BLaER1 (cell line): ENCODE measurements at regions not wholly inside any gene's neighbourhood (a gene's known extent, or its start where the extent isn't known, plus 50 kb on each side); places are given as distances from the start of the nearest gene placed in this dataset.

Experiments
- H3K27ac ChIP-seq: shearing (Covaris generic); formaldehyde crosslinking; 2 replicates; pipeline ENCODE4 v1.8.1; 2022
- H3K27me3 ChIP-seq: shearing (Covaris generic); formaldehyde crosslinking; 2 replicates; pipeline ENCODE4 v1.8.1; 2022
- H3K36me3 ChIP-seq: shearing (Covaris generic); formaldehyde crosslinking; 2 replicates; pipeline ENCODE4 v1.8.1; 2022
- H3K4me1 ChIP-seq: shearing (Covaris generic); formaldehyde crosslinking; 2 replicates; pipeline ENCODE4 v1.8.1; 2022
- H3K4me2 ChIP-seq: shearing (Covaris generic); formaldehyde crosslinking; 2 replicates; pipeline ENCODE4 v1.8.1; 2022
- H3K4me3 ChIP-seq: shearing (Covaris generic); formaldehyde crosslinking; 2 replicates; pipeline ENCODE4 v1.8.1; 2022
- H3K9ac ChIP-seq: shearing (Covaris generic); formaldehyde crosslinking; 2 replicates; pipeline ENCODE4 v1.8.1; 2022
- H3K9me3 ChIP-seq: shearing (Covaris generic); formaldehyde crosslinking; 2 replicates; pipeline ENCODE4 v1.8.1; 2022
- H4K20me1 ChIP-seq: shearing (Covaris generic); formaldehyde crosslinking; 2 replicates; pipeline ENCODE4 v1.8.1; 2022
- Cebpa-rat ChIP-seq: shearing (Covaris generic); IDR thresholded peaks from 2 replicates; pipeline ENCODE4 v1.8.1; 2022

DNA sequence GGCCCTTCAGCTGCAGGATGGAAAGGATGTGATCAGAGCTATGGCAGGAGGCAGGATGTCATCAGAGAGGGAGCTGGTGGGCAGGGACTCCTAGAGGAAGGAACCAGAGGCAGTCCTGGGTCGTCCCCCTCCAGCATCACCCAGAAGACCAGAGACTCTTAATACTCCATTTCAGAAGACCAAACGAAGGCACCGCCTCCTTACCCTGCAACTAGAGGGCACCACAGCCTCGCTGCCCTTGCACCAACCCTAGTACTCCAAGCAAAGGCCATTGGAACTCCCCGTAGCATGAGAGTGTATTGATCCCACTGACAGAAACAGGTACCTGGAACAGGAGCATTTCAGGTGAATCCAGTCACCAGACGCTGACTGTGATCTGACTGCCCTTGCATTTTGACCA, 598.1 kb downstream of the NPHP4 start:
- Histone ChIP-seq H3K4me2 (no peak overlapping the region), H3K36me3 (no peaks in the 10 kb centered on the region), H3K9ac (no peak overlapping the region), H3K9me3 (peaks cover 10% of the 10 kb centered on the region), H3K27ac (no peak overlapping the region), H3K27me3 (no peaks in the 10 kb centered on the region), H3K4me1 (peaks cover 6% of the 10 kb centered on the region; the same call in 1 of the 2 replicates), H4K20me1 (no peaks in the 10 kb centered on the region), H3K4me3 (no peak overlapping the region)
- TF ChIP-seq Cebpa-rat = no peak

DNA sequence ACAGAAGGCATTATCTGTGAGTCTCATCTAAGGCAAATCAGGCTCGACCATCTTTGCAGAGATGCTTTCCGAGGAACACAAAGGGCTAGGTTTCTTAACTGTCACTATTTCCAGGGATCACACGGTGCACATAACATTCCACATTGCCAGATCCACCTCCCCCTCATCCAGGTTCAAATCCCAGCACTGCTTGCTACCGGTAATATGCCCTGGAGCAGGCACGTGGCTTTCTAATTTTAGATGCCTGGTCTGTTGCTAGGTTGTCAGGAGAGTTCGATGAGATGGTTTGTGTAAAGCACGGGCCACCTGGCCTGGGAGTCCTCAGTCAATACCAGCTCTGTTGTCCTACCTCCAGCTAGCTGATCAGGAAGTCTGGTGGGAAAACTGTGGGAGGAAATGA, 598.6 kb downstream of the NPHP4 start:
- no peak overlapping the region for H3K4me2 ChIP-seq
- no peak overlapping the region for H3K27ac ChIP-seq
- no peaks in the 10 kb centered on the region for H4K20me1 ChIP-seq
- no peaks in the 10 kb centered on the region for H3K27me3 ChIP-seq
- no peak overlapping the region for H3K9ac ChIP-seq
- peaks cover 11% of the 10 kb centered on the region; the same call in 1 of the 2 replicates for H3K4me1 ChIP-seq
- no peak overlapping the region for H3K4me3 ChIP-seq
- H3K9me3 ChIP-seq = peaks cover 10% of the 10 kb centered on the region
- TF ChIP-seq Cebpa-rat = no peak
- H3K36me3 ChIP-seq = no peaks in the 10 kb centered on the region

DNA sequence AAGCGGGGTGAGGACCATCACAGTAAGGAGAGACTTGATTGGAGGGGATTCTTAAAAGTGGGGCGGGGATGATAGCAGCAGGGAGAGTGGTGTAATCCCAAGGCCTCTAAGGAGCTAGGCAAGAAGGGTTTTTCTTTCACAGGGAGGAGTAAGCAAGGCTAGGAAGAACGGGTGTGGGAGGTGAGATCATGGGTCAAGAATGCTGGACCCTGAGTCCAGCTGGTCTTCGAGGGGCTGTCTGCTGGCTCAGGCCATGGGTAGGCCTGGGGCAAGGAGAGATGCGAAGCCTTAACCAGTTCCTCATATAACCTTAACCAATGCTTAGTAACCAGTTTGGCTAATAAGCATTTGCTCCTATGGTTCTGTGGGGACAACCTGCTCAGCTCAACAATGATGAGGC, 599.1 kb downstream of the NPHP4 start:
- H3K9me3 ChIP-seq = peaks cover 10% of the 10 kb centered on the region
- no peak overlapping the region for H3K27ac ChIP-seq
- H3K27me3 ChIP-seq = no peaks in the 10 kb centered on the region
- TF ChIP-seq Cebpa-rat = no peak
- no peak overlapping the region for H3K4me2 ChIP-seq
- no peak overlapping the region for H3K9ac ChIP-seq
- no peaks in the 10 kb centered on the region for H3K36me3 ChIP-seq
- H3K4me1 ChIP-seq = peaks cover 12% of the 10 kb centered on the region; the same call in 1 of the 2 replicates
- no peaks in the 10 kb centered on the region for H4K20me1 ChIP-seq
- no peak overlapping the region for H3K4me3 ChIP-seq

DNA sequence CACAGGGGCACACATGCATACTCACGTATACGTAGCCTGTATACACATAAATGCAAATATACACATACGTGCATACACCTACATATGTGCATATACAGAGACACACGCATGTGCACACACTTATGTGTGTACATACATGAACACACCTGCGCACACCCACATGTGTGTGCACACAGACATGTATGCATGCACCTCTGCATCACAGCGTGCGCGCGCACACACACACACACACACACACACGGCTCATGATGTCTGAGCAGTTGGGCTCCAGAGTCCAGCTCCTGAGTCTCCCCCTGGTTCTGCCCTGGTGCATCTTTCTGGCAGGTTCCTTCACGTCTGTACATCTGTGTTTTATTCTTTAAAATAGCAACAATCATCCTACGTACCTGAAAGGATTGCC, 600.5 kb downstream of the NPHP4 start:
- Histone ChIP-seq H3K27me3 (no peaks in the 10 kb centered on the region), H3K9me3 (peaks cover 10% of the 10 kb centered on the region), H3K9ac (no peak overlapping the region), H3K4me3 (no peak overlapping the region), H3K4me2 (no peak overlapping the region), H3K4me1 (peaks cover 12% of the 10 kb centered on the region; the same call in 1 of the 2 replicates), H4K20me1 (no peaks in the 10 kb centered on the region), H3K36me3 (no peaks in the 10 kb centered on the region), H3K27ac (no peak overlapping the region)
- no peak for TF ChIP-seq Cebpa-rat

DNA sequence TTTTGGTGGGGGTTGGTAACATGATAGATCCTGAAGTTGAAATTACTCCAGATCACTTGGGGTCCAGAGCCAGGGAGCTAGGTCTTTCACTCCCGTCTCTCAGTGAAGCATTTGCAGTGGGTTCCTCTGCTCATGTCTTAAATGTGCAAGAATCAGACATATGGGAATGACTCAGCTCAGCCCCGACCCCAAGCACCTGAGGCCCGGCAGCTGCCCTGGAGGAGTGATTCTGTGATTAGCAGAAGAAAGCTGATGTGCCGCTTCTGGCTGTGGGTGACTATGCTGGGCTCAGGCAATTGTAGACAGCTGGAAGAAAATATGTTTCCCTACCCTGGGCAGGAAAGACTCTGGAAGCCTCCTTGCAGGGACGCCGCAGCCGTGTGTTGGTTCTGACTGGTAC, 601.7 kb downstream of the NPHP4 start:
- no peaks in the 10 kb centered on the region for H3K27me3 ChIP-seq
- no peak overlapping the region for H3K9ac ChIP-seq
- TF ChIP-seq Cebpa-rat = no peak
- no peaks in the 10 kb centered on the region for H3K36me3 ChIP-seq
- peaks cover 2% of the 10 kb centered on the region; the same call in 1 of the 2 replicates for H3K9me3 ChIP-seq
- no peaks in the 10 kb centered on the region for H4K20me1 ChIP-seq
- no peak overlapping the region for H3K4me2 ChIP-seq
- no peak overlapping the region for H3K27ac ChIP-seq
- H3K4me3 ChIP-seq = no peak overlapping the region
- H3K4me1 ChIP-seq = peaks cover 12% of the 10 kb centered on the region; the same call in 1 of the 2 replicates

- no peaks in the 10 kb centered on the region for H4K20me1 ChIP-seq
- H3K36me3 ChIP-seq = no peaks in the 10 kb centered on the region
- H3K4me1 ChIP-seq = peaks cover 12% of the 10 kb centered on the region; the same call in 1 of the 2 replicates
- H3K27me3 ChIP-seq = no peaks in the 10 kb centered on the region
- no peak for TF ChIP-seq Cebpa-rat
- no peak overlapping the region for H3K9ac ChIP-seq
- no peak overlapping the region for H3K4me3 ChIP-seq
- no peak overlapping the region for H3K27ac ChIP-seq
- H3K4me2 ChIP-seq = peak overlapping the region; percentile 22
- H3K9me3 ChIP-seq = no peaks in the 10 kb centered on the region
These were observed 602.9 kb downstream of the NPHP4 start for GRCh38 chr1:5389101-5389885.

DNA sequence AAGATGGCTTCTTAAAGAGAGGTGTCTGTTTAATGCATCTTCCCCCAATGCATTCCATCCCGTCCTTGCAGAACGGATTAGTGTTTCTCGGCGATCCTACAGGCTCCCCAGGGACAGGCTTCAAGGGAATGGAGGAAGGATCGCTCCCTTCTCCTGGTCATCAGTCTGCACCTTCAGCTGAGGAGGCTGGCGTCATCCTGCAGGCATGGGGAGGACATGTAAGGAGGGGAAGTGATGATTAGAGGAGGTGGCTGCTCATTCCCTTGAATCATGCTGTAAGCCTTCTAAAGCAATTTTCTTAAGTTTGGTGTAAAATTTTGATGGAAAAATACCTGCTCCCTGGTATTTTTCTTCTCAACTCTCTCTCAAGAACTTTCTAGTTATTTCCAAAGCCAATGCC, 603.6 kb downstream of the NPHP4 start:
- H3K27ac ChIP-seq = no peak overlapping the region
- TF ChIP-seq Cebpa-rat = no peak
- H4K20me1 ChIP-seq = no peaks in the 10 kb centered on the region
- no peak overlapping the region for H3K4me3 ChIP-seq
- no peaks in the 10 kb centered on the region for H3K9me3 ChIP-seq
- peak overlapping the region; percentile 22; the same call in 1 of the 2 replicates for H3K4me2 ChIP-seq
- H3K27me3 ChIP-seq = no peaks in the 10 kb centered on the region
- no peak overlapping the region for H3K9ac ChIP-seq
- no peaks in the 10 kb centered on the region for H3K36me3 ChIP-seq
- H3K4me1 ChIP-seq = peaks cover 12% of the 10 kb centered on the region; the same call in 1 of the 2 replicates

DNA sequence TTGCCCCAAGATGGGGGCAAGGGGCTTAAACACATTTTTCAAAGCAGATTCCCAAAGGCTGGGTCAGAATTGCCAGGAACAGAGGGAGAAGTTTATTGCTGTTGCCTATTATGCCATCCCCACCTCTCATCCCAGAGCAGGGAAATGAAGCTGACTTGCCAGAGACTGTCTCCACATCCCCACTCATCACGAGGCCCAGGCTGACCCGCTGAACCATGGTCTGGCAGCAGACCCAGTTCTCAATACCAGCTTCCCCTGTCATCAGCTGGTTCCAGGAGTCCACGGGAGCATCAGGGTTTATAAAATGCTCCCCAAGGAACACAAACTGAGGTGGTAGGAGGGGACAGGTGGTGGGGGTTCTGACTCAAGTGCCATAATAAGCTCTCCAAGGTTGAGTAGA, 605.9 kb downstream of the NPHP4 start:
- H3K27ac ChIP-seq = no peak overlapping the region

GRCh38 chr1:5385956-5386355, 606.3 kb downstream of the NPHP4 start:
- Histone ChIP-seq H3K9me3 (no peaks in the 10 kb centered on the region), H3K9ac (no peak overlapping the region), H3K4me1 (peaks cover 12% of the 10 kb centered on the region; the same call in 1 of the 2 replicates), H3K4me3 (no peak overlapping the region), H3K27me3 (no peaks in the 10 kb centered on the region), H4K20me1 (no peaks in the 10 kb centered on the region), H3K27ac (no peak overlapping the region), H3K4me2 (no peak overlapping the region), H3K36me3 (no peaks in the 10 kb centered on the region)
- TF ChIP-seq Cebpa-rat = no peak

More for the DNA sequence above, 605.9 kb downstream of the NPHP4 start:
- TF ChIP-seq Cebpa-rat = no peak
- no peaks in the 10 kb centered on the region for H3K9me3 ChIP-seq
- H3K4me3 ChIP-seq = no peak overlapping the region
- H3K27me3 ChIP-seq = no peaks in the 10 kb centered on the region
- H3K4me1 ChIP-seq = peaks cover 12% of the 10 kb centered on the region; the same call in 1 of the 2 replicates
- H4K20me1 ChIP-seq = no peaks in the 10 kb centered on the region
- no peak overlapping the region for H3K4me2 ChIP-seq
- no peaks in the 10 kb centered on the region for H3K36me3 ChIP-seq
- H3K9ac ChIP-seq = no peak overlapping the region

- Histone ChIP-seq H3K27me3 (no peaks in the 10 kb centered on the region), H3K9ac (no peak overlapping the region), H3K4me2 (no peak overlapping the region), H3K4me1 (peaks cover 12% of the 10 kb centered on the region; the same call in 1 of the 2 replicates), H3K9me3 (no peaks in the 10 kb centered on the region), H4K20me1 (no peaks in the 10 kb centered on the region), H3K4me3 (no peak overlapping the region), H3K27ac (no peak overlapping the region), H3K36me3 (no peaks in the 10 kb centered on the region)
- TF ChIP-seq Cebpa-rat = no peak
These were observed 607.0 kb downstream of the NPHP4 start for GRCh38 chr1:5385096-5385799.
